Activated B cell treated with CpG ODN at 0.5 μM for 24 hours (primary cell): ENCODE measurements at regions not wholly inside any gene's neighbourhood (a gene's known extent, or its start where the extent isn't known, plus 50 kb on each side); places are given as distances from the start of the nearest gene placed in this dataset.

Experiments
- ATAC-seq: fragments of 200-7000 bp; cut with Tn5 transposase; one replicate; pipeline ENCODE4 v1.10.0; 2021; ENCODE audit warnings: low read depth, mild to moderate bottlenecking, moderate library complexity
- CTCF ChIA-PET: fragments of 350-600 bp; sonication (Branson Sonifier 250); formaldehyde crosslinking; loops from one replicate; lab custom pipeline; 2021; ENCODE audit warnings: antibody characterized with exemption; lab: Charles Lee
- POLR2A ChIA-PET: fragments of 350-600 bp; sonication (Branson Sonifier 250); formaldehyde crosslinking; loops from one replicate; lab custom pipeline; 2021; ENCODE audit warnings: antibody characterized with exemption; lab: Charles Lee
- DNase-seq: peaks from one replicate; pipeline ENCODE4 v3.0.0; 2022
- H3K27ac Mint-ChIP-seq: one replicate; pipeline ENCODE4 v1.8.0; 2020; ENCODE audit warnings: mixed read lengths
- H3K27me3 Mint-ChIP-seq: one replicate; pipeline ENCODE4 v1.8.0; 2021; ENCODE audit warnings: mixed read lengths
- H3K36me3 Mint-ChIP-seq: one replicate; pipeline ENCODE4 v1.8.0; 2021; ENCODE audit warnings: low read depth, mixed read lengths
- H3K4me1 Mint-ChIP-seq: one replicate; pipeline ENCODE4 v1.8.0; 2021; ENCODE audit warnings: mixed read lengths
- H3K4me3 Mint-ChIP-seq: one replicate; pipeline ENCODE4 v1.8.0; 2020; ENCODE audit warnings: mild to moderate bottlenecking, mixed read lengths
- H3K9me3 Mint-ChIP-seq: one replicate; pipeline ENCODE4 v1.8.0; 2020; ENCODE audit warnings: mixed read lengths
- intact Hi-C: fragments of 100-400 bp; cut with micrococcal nuclease; formaldehyde crosslinking; loops from one replicate; pipeline ENCODE4 v1.15.1; 2024
- TF ChIP-seq, protein P1 (sequence below): fragments of 200-600 bp; IDR thresholded peaks from one replicate; pipeline ENCODE4 v1.8.0; 2022; ENCODE audit warnings: antibody characterized with exemption, mild to moderate bottlenecking

DNA sequence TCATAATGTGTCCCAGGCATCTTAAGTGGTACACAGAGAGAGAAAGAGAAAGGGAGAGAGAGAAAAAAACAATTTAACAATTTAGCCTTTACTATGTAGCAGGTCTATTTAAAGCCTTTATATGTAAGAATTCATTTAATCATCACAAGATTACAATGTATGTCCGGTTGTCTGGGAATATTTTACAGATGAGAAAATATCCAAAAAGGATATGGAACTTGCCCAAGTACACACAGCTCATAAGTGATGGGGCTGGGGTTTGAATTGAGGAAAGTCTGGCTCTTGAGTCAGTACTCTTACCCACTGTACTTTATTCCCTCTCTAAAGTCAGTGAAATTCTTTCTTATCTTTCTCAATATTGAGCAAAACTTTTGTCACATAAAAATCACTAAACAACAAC lies 104.6 kb downstream of the LYPLAL1 start:
- Mint-ChIP-seq H3K4me1 (no peaks in the 10 kb centered on the region), H3K27ac (no peak overlapping the region), H3K4me3 (no peak overlapping the region), H3K36me3 (peaks cover 3% of the 10 kb centered on the region), H3K27me3 (no peaks in the 10 kb centered on the region), H3K9me3 (no peaks in the 10 kb centered on the region)
- TF ChIP-seq, protein P1, sequence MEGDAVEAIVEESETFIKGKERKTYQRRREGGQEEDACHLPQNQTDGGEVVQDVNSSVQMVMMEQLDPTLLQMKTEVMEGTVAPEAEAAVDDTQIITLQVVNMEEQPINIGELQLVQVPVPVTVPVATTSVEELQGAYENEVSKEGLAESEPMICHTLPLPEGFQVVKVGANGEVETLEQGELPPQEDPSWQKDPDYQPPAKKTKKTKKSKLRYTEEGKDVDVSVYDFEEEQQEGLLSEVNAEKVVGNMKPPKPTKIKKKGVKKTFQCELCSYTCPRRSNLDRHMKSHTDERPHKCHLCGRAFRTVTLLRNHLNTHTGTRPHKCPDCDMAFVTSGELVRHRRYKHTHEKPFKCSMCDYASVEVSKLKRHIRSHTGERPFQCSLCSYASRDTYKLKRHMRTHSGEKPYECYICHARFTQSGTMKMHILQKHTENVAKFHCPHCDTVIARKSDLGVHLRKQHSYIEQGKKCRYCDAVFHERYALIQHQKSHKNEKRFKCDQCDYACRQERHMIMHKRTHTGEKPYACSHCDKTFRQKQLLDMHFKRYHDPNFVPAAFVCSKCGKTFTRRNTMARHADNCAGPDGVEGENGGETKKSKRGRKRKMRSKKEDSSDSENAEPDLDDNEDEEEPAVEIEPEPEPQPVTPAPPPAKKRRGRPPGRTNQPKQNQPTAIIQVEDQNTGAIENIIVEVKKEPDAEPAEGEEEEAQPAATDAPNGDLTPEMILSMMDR: no peak
- intact Hi-C loops: no loop called here
- CTCF ChIA-PET: no interaction called here
- POLR2A ChIA-PET: no interaction called here
- DNase-seq: no peak
- no peak for ATAC-seq

DNA sequence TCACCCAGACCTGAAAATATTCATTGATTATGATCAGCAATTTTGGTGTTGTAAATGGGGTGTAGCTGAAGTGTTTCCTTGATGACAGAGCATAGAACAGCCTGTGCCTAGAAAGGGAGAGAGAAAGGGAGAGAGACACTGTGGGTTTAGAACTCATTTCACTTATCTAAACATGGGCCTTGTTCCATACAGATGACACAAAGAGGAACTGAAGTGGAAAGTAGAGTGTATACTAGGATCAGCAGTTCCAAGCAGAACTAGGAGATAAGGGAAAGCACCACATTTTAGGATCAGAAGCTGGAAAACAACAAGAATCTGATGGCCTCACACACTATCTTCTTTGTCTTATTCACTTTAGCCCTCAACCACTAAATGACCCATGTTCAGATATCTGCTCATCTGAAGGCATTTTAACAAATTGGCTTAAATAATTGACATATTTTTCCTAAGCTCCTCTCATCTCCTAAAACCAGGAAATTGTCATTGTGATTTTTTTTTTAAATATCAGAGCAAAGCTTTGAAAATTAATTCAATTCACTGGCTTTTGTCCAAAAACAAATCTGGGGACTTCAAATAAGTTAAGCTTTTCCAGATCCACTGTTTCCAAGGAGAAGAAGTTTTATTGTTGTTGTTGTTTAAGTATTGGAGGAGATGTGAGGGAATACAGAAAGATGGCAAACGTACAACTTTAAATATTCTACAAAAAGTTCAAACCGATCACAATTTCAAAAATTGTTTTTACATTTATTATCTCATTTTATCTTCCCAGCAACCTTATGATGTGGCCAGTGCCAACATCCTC lies 103.8 kb downstream of the LYPLAL1 start:
- H3K27me3 Mint-ChIP-seq: no peaks in the 10 kb centered on the region
- no peak for DNase-seq
- ChIA-PET POLR2A (no interaction called here), CTCF (no interaction called here)
- peaks cover 3% of the 10 kb centered on the region for H3K36me3 Mint-ChIP-seq
- H3K4me1 Mint-ChIP-seq: no peaks in the 10 kb centered on the region
- no peaks in the 10 kb centered on the region for H3K9me3 Mint-ChIP-seq
- intact Hi-C loops: no loop called here
- ATAC-seq: no peak
- no peak overlapping the region for H3K4me3 Mint-ChIP-seq
- no peak overlapping the region for H3K27ac Mint-ChIP-seq
- TF ChIP-seq, protein P1: no peak

DNA sequence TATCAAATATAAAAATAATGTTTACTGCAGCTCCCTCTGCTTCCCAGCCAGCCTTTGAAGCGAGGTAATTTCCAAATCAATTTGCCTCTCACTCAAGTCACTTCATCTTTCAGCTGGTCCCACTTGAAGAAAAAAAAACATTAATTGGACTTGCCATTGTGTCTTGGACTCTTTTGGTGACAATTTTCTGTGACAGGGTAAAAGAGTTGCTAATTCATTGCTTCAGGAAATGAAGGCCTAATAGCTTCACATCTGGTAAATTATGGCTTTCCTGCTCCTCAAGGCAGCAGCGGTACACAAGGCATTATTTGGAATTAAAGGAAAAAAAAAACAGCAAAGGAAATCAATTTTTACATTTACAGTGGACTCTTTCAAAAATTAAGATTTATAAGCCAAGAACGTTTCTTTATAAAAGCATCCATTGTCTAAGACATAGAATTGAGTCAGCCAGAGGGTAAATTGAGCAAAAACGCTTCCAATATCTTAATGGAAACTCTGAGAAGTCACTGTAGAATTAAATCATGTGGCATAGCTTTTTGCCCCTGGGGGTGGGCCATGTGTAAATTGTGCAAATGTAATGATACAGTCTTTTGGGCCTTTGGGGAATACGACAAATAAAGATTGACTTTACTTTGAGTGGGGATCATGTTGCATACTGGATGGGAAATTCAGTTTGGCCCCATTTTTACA lies 102.5 kb downstream of the LYPLAL1 start:
- Mint-ChIP-seq H3K27me3 (no peaks in the 10 kb centered on the region), H3K36me3 (peaks cover 3% of the 10 kb centered on the region), H3K4me1 (no peaks in the 10 kb centered on the region), H3K9me3 (no peaks in the 10 kb centered on the region), H3K4me3 (no peak overlapping the region), H3K27ac (no peak overlapping the region)
- TF ChIP-seq, protein P1: no peak
- ChIA-PET CTCF (no interaction called here), POLR2A (no interaction called here)
- intact Hi-C loops: no loop called here
- ATAC-seq: no peak
- no peak for DNase-seq

DNA sequence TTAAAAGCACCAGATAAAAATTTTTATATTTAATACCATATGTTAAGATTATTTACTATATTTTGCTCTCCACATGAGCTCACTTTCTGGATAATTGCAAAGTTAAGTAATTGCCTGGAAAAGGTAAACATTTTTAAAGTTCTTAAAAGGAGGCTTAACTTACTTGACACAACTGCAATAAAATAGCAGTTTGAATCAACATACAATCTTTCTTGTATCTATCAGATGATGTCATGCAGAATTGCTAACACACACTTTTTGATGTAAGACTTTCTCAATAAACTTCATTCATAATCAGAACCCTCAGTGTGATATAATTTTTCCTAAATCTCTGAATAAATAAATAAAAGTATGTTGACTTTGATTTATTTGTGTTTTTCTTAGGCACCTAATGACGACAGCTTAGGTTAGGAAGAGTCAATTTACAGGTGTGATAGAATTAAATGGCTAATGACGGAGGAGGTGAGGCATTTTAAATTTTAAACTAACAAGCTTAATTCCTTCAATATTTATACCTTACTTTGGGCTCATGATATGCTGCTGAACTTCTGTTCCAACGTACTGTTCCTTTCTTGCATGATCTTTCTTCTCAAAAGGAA lies 99.5 kb downstream of the LYPLAL1 start:
- Mint-ChIP-seq H3K36me3 (peaks cover 3% of the 10 kb centered on the region), H3K27me3 (no peaks in the 10 kb centered on the region), H3K4me3 (no peak overlapping the region), H3K27ac (no peak overlapping the region), H3K4me1 (no peaks in the 10 kb centered on the region), H3K9me3 (no peaks in the 10 kb centered on the region)
- ChIA-PET CTCF (no interaction called here), POLR2A (no interaction called here)
- no peak for DNase-seq
- intact Hi-C loops: no loop called here
- TF ChIP-seq, protein P1: no peak
- no peak for ATAC-seq
